Transverse colon (tissue), 4 donors: ENCODE measurements at regions not wholly inside any gene's neighbourhood (a gene's known extent, or its start where the extent isn't known, plus 50 kb on each side); places are given as distances from the start of the nearest gene placed in this dataset.

Experiments
- DNase-seq: peaks from one replicate; pipeline ENCODE4 v3.0.0-alpha.2; 2019
- H3K27ac ChIP-seq, 4 donors: fragments of 200-600 bp; sonication (generic); 2 replicates each; pipeline ENCODE4 v1.5.1; 2016 to 2018; ENCODE audit warnings: inconsistent platforms in 4 of 4
- H3K27me3 ChIP-seq: fragments of 200-600 bp; sonication (generic); 2 replicates; pipeline ENCODE4 v1.5.1; 2017; ENCODE audit warnings: inconsistent platforms
- H3K36me3 ChIP-seq, 4 donors: fragments of 200-600 bp; sonication (generic); 2 replicates each; pipeline ENCODE4 v1.5.1; 2017 to 2019; ENCODE audit warnings: inconsistent platforms in 4 of 4
- H3K4me1 ChIP-seq, 4 donors: fragments of 200-600 bp; sonication (generic); 2 replicates each; pipeline ENCODE4 v1.5.1; 2017 to 2020; ENCODE audit warnings: inconsistent platforms in 4 of 4
- H3K4me3 ChIP-seq, 4 donors: fragments of 200-600 bp; sonication (generic); 1 replicate in 1 of 4; 2 replicates in 3 of 4; pipeline versions ENCODE4 v1.5.1 to v1.6.1; 2017 to 2019; ENCODE audit warnings: inconsistent platforms in 4 of 4
- H3K9me3 ChIP-seq, 2 donors: fragments of 200-600 bp; sonication (generic); 2 replicates each; pipeline ENCODE4 v1.5.1; 2017 to 2019; ENCODE audit warnings: inconsistent platforms in 2 of 2
- CTCF ChIP-seq, 5 experiments: fragments of 200-600 bp in 3 of 5; fragments of 450-650 bp in 2 of 5; sonication (generic) in 3 of 5; IDR thresholded peaks; 1 replicate in 2 of 5; 2 replicates in 3 of 5; pipeline ENCODE4 v1.5.1; 2016 to 2017; ENCODE audit warnings: antibody characterized with exemption in 5 of 5, inconsistent platforms in 3 of 5, mild to moderate bottlenecking in 2 of 5, moderate library complexity in 1 of 5
- EP300 ChIP-seq: sonication (generic); formaldehyde crosslinking; IDR thresholded peaks from one replicate; pipeline ENCODE4 v1.6.1; 2017; ENCODE audit warnings: antibody characterized with exemption, low read depth
- POLR2A ChIP-seq: fragments of 450-650 bp; IDR thresholded peaks from one replicate; pipeline ENCODE4 v1.6.1; 2016; ENCODE audit warnings: antibody characterized with exemption, mild to moderate bottlenecking, moderate library complexity
- POLR2AphosphoS5 ChIP-seq, 3 donors: sonication (generic); formaldehyde crosslinking; IDR thresholded peaks; one replicate each; pipeline ENCODE4 v1.6.1; 2016; ENCODE audit warnings: antibody characterized with exemption in 3 of 3
- WGBS, 2 donors: methylation state at CpG; one replicate each; pipeline ENCODE4 v1.1.5; 2018; ENCODE audit warnings: low coverage in 1 of 2; 5-methylcytosine and 5-hydroxymethylcytosine counted together
- in situ Hi-C, 4 donors: fragments of 200-750 bp; cut with MboI; loops; one replicate each; pipeline versions ENCODE4 v1.15.0 to v1.15.1; 2017; ENCODE audit warnings: low sequenced_read_pairs in 3 of 4, low pct_ligation_motif_present in 1 of 4, low pct_unique_long_range_greater_than_20kb in 1 of 4
- intact Hi-C: fragments of 100-400 bp; cut with DNase I; formaldehyde crosslinking; loops from one replicate; pipeline ENCODE4 v1.15.1; 2023; ENCODE audit warnings: low total_unique reads

- WGBS, 2 donors: 88% methylated on average over 1 of the region's 2 CpGs; no CpG with 5 or more reads in 1 of the 2 donors
- Histone ChIP-seq H3K9me3 (no peaks in the 10 kb centered on the region), H3K4me1 (no peaks in the 10 kb centered on the region), H3K36me3 (no peaks in the 10 kb centered on the region), H3K27ac (no peak overlapping the region), H3K27me3 (no peaks in the 10 kb centered on the region), H3K4me3 (no peak overlapping the region)
- TF ChIP-seq EP300: no peak
- no peak for TF ChIP-seq POLR2A
- TF ChIP-seq CTCF (IDR thresholded peaks at IDR 0.05): no peak
- no peak for TF ChIP-seq POLR2AphosphoS5 (IDR thresholded peaks at IDR 0.05)
- intact Hi-C loops (no loop called here), in situ Hi-C loops (no loop called here)
- DNase-seq: no peak
Observed at GRCh38 chr10:112047674-112048073, 135.9 kb downstream of the GPAM start.

- DNase-seq: no peak
- Histone ChIP-seq H3K27me3 (no peaks in the 10 kb centered on the region), H3K4me3 (no peak overlapping the region), H3K36me3 (no peaks in the 10 kb centered on the region), H3K4me1 (no peaks in the 10 kb centered on the region), H3K9me3 (no peaks in the 10 kb centered on the region), H3K27ac (no peak overlapping the region)
- WGBS, 2 donors: 57 to 74% methylated on average over 2 to 5 of the region's 5 CpGs
- intact Hi-C loops: no loop called here
- TF ChIP-seq EP300 (no peak), CTCF (IDR thresholded peaks at IDR 0.05) (no peak), POLR2A (no peak), POLR2AphosphoS5 (IDR thresholded peaks at IDR 0.05) (no peak)
- in situ Hi-C loops: no loop called here
Observed at GRCh38 chr10:112052166-112052565, 131.4 kb downstream of the GPAM start.

- no peaks in the 10 kb centered on the region for H3K9me3 ChIP-seq
- in situ Hi-C loops: no loop called here
Observed at GRCh38 chr10:112053895-112054294, 129.7 kb downstream of the GPAM start.

GRCh38 chr10:112054516-112054915 lies 129.0 kb downstream of the GPAM start:
- in situ Hi-C loops: no loop called here
- WGBS, 2 donors: 95 to 100% methylated on average over 4 to 5 of the region's 5 CpGs

More at GRCh38 chr10:112053895-112054294, 129.7 kb downstream of the GPAM start:
- no peak for DNase-seq
- H3K27ac ChIP-seq: no peak overlapping the region
- TF ChIP-seq POLR2AphosphoS5 (IDR thresholded peaks at IDR 0.05) (no peak), EP300 (no peak), CTCF (IDR thresholded peaks at IDR 0.05) (no peak), POLR2A (no peak)
- intact Hi-C loops: no loop called here
- no peaks in the 10 kb centered on the region for H3K27me3 ChIP-seq
- no peaks in the 10 kb centered on the region for H3K36me3 ChIP-seq
- H3K4me3 ChIP-seq: no peak overlapping the region
- no peaks in the 10 kb centered on the region for H3K4me1 ChIP-seq
- 71% methylated on average over 1 of the region's 1 CpG; no CpG with 5 or more reads in 1 of the 2 donors for WGBS, 2 donors

More at GRCh38 chr10:112054516-112054915, 129.0 kb downstream of the GPAM start:
- Histone ChIP-seq H3K27me3 (no peaks in the 10 kb centered on the region), H3K4me3 (no peak overlapping the region), H3K9me3 (no peaks in the 10 kb centered on the region), H3K36me3 (no peaks in the 10 kb centered on the region), H3K4me1 (no peaks in the 10 kb centered on the region), H3K27ac (no peak overlapping the region)
- intact Hi-C loops: no loop called here
- no peak for DNase-seq
- no peak for TF ChIP-seq POLR2A
- TF ChIP-seq CTCF (IDR thresholded peaks at IDR 0.05): no peak
- no peak for TF ChIP-seq POLR2AphosphoS5 (IDR thresholded peaks at IDR 0.05)
- TF ChIP-seq EP300: no peak
